Stimulated activated CD8-positive, alpha-beta memory T cell treated with anti-CD3 and anti-CD28 coated beads, Interleukin-4, amount 100 ng/mL, for 4 hours (primary cell): ENCODE measurements at regions not wholly inside any gene's neighbourhood (a gene's known extent, or its start where the extent isn't known, plus 50 kb on each side); places are given as distances from the start of the nearest gene placed in this dataset.
"Not testable (repeated sequence)": the region's sequence is repeated elsewhere in the genome, so short reads cannot be mapped to it uniquely, and the experiment has no call there.

Experiments used
- DNase-seq, 2 donors: peaks; one replicate each; pipeline ENCODE4 v3.0.0-alpha.2; 2020; ENCODE audit warnings: low read depth in 2 of 2, low spot score in 1 of 2

GRCh38 chr5:8693341-8693844, 824.4 kb downstream of the MTRR start:
- DNase-seq, result no peak

- no peak for DNase-seq
Observed at GRCh38 chr5:8694545-8694944, 825.6 kb downstream of the MTRR start.

GRCh38 chr5:8695902-8696845, 827.2 kb downstream of the MTRR start:
- no peak for DNase-seq

GRCh38 chr5:8700222-8700621, 831.3 kb downstream of the MTRR start:
- DNase-seq, result no peak

- DNase-seq, result no peak
Observed at GRCh38 chr5:8700671-8701070, 831.7 kb downstream of the MTRR start.

GRCh38 chr5:8701251-8701650, 832.3 kb downstream of the MTRR start:
- DNase-seq, result no peak

GRCh38 chr5:8710426-8710930, 835.4 kb downstream of the SEMA5A start:
- DNase-seq, result no peak

- DNase-seq, result no peak
Observed at GRCh38 chr5:8714198-8714597, 831.7 kb downstream of the SEMA5A start.

- DNase-seq, result no peak
Observed at GRCh38 chr5:8714861-8715260, 831.0 kb downstream of the SEMA5A start.

- no peak for DNase-seq
Observed at GRCh38 chr5:8719796-8720195, 826.1 kb downstream of the SEMA5A start.

GRCh38 chr5:8720506-8720905, 825.4 kb downstream of the SEMA5A start:
- DNase-seq, result no peak

GRCh38 chr5:8721536-8721935, 824.3 kb downstream of the SEMA5A start:
- DNase-seq, result no peak

- DNase-seq, result no peak
Observed at GRCh38 chr5:8726383-8727036, 819.4 kb downstream of the SEMA5A start.

GRCh38 chr5:8727396-8727795, 818.5 kb downstream of the SEMA5A start:
- no peak for DNase-seq

- no peak for DNase-seq
Observed at GRCh38 chr5:8729437-8729836, 816.4 kb downstream of the SEMA5A start.

GRCh38 chr5:8730194-8730593, 815.7 kb downstream of the SEMA5A start:
- no peak for DNase-seq

- not testable (repeated sequence) for DNase-seq
Observed at GRCh38 chr5:8731110-8731509, 814.8 kb downstream of the SEMA5A start.

GRCh38 chr5:8740595-8740994, 805.3 kb downstream of the SEMA5A start:
- no peak for DNase-seq

- DNase-seq, result no peak
Observed at GRCh38 chr5:8749556-8749955, 796.3 kb downstream of the SEMA5A start.

- no peak for DNase-seq
Observed at GRCh38 chr5:8750100-8750499, 795.8 kb downstream of the SEMA5A start.

- no peak for DNase-seq
Observed at GRCh38 chr5:8751971-8752370, 793.9 kb downstream of the SEMA5A start.

GRCh38 chr5:8752595-8752994, 793.3 kb downstream of the SEMA5A start:
- no peak for DNase-seq
